Activated CD4-positive, alpha-beta T cell treated with anti-CD3 and anti-CD28 coated beads, Interleukin-2, amount 50 U/mL, for 16 hours (primary cell): ENCODE measurements at regions not wholly inside any gene's neighbourhood (a gene's known extent, or its start where the extent isn't known, plus 50 kb on each side); places are given as distances from the start of the nearest gene placed in this dataset.

Experiments used
- DNase-seq: peaks from one replicate; pipeline ENCODE4 v3.0.0-alpha.2; 2020

GRCh38 chr4:13180701-13181100, 303.4 kb downstream of the RAB28 start:
- DNase-seq: no peak

GRCh38 chr4:13178621-13179020, 305.5 kb downstream of the RAB28 start:
- no peak for DNase-seq

GRCh38 chr4:13176741-13177142, 307.4 kb downstream of the RAB28 start:
- DNase-seq: no peak

GRCh38 chr4:13174926-13175325, 309.2 kb downstream of the RAB28 start:
- DNase-seq: no peak

GRCh38 chr4:13174001-13174400, 310.1 kb downstream of the RAB28 start:
- DNase-seq: no peak

- DNase-seq: no peak
These were observed 312.7 kb downstream of the RAB28 start for GRCh38 chr4:13171292-13172057.

- no peak for DNase-seq
These were observed 314.2 kb downstream of the RAB28 start for GRCh38 chr4:13169731-13170525.

- DNase-seq: no peak
These were observed 315.8 kb downstream of the RAB28 start for GRCh38 chr4:13168326-13168725.

GRCh38 chr4:13166214-13166613, 317.9 kb downstream of the RAB28 start:
- DNase-seq: no peak

- no peak for DNase-seq
These were observed 319.3 kb downstream of the RAB28 start for GRCh38 chr4:13164783-13165331.

- DNase-seq: no peak
These were observed 321.3 kb downstream of the RAB28 start for GRCh38 chr4:13162886-13163285.

GRCh38 chr4:13160920-13161319, 323.2 kb downstream of the RAB28 start:
- no peak for DNase-seq

- no peak for DNase-seq
These were observed 325.0 kb downstream of the RAB28 start for GRCh38 chr4:13159041-13159620.

GRCh38 chr4:13151194-13151593, 332.9 kb downstream of the RAB28 start:
- DNase-seq: no peak

- no peak for DNase-seq
These were observed 340.7 kb downstream of the RAB28 start for GRCh38 chr4:13143222-13144070.

GRCh38 chr4:13142726-13143125, 341.4 kb downstream of the RAB28 start:
- no peak for DNase-seq

GRCh38 chr4:13142191-13142590, 341.9 kb downstream of the RAB28 start:
- no peak for DNase-seq

GRCh38 chr4:13137390-13137789, 346.8 kb downstream of the RAB28 start:
- DNase-seq: no peak

GRCh38 chr4:13133700-13134099, 350.4 kb downstream of the RAB28 start:
- no peak for DNase-seq

GRCh38 chr4:13130848-13131247, 353.3 kb downstream of the RAB28 start:
- DNase-seq: no peak

GRCh38 chr4:13129095-13129494, 355.0 kb downstream of the RAB28 start:
- no peak for DNase-seq
